ENCODE measurements at regions not wholly inside any gene's neighbourhood (a gene's known extent, or its start where the extent isn't known, plus 50 kb on each side); places are given as distances from the start of the nearest gene placed in this dataset.
"Not testable (repeated sequence)": the region's sequence is repeated elsewhere in the genome, so short reads cannot be mapped to it uniquely, and the experiment has no call there.

GRCh38 chr4:13994016-13994415 is 366.5 kb upstream of the BOD1L1 start:
- no peak for DNase-seq (ENCODE audit: low read depth)
- H3K4me3 ChIP-seq (ENCODE audit: low read depth, low read length), result no peak overlapping the region
- TF ChIP-seq, protein P1, sequence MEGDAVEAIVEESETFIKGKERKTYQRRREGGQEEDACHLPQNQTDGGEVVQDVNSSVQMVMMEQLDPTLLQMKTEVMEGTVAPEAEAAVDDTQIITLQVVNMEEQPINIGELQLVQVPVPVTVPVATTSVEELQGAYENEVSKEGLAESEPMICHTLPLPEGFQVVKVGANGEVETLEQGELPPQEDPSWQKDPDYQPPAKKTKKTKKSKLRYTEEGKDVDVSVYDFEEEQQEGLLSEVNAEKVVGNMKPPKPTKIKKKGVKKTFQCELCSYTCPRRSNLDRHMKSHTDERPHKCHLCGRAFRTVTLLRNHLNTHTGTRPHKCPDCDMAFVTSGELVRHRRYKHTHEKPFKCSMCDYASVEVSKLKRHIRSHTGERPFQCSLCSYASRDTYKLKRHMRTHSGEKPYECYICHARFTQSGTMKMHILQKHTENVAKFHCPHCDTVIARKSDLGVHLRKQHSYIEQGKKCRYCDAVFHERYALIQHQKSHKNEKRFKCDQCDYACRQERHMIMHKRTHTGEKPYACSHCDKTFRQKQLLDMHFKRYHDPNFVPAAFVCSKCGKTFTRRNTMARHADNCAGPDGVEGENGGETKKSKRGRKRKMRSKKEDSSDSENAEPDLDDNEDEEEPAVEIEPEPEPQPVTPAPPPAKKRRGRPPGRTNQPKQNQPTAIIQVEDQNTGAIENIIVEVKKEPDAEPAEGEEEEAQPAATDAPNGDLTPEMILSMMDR (IDR thresholded peaks at IDR 0.05; ENCODE audit: low read depth, low read length, missing control alignments), result no peak

DNA sequence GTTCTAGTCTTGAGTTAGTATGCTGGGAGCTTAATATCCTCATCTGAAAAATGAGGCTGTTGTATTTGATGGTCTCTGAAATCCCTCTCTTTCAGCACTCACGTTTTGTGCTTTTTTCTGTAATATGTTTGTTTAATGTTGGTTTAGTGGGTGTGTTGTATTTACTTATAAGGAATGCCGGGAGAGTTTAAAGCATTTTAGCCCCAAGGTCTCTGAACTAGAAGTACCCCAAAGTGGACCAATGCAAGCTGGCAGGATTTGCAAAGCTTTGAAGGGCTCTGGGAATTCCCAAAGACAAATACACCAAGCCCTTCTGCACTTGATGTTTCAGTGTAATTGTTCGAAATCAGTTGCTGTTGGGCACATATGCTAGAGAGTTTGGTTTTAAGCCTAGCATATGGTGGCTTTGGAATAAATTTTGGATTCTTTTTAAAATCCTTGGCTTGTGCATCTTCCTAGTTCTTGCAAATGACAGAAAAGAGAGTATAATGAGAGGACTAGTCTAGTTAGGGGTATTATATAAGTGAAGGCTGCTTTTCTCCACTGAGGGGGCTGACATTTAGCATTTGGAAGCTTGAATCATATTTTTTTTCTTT is 371.4 kb upstream of the BOD1L1 start:
- no peak overlapping the region for H3K4me3 ChIP-seq (ENCODE audit: low read depth, low read length)
- no peak for DNase-seq (ENCODE audit: low read depth)
- TF ChIP-seq, protein P1 (IDR thresholded peaks at IDR 0.05; ENCODE audit: low read depth, low read length, missing control alignments), result no peak

- DNase-seq (ENCODE audit: low read depth), result no peak
- TF ChIP-seq, protein P1 (IDR thresholded peaks at IDR 0.05; ENCODE audit: low read depth, low read length, missing control alignments), result no peak
Measured at GRCh38 chr4:14000091-14000814, 372.7 kb upstream of the BOD1L1 start.

GRCh38 chr4:14002331-14002730 is 374.8 kb upstream of the BOD1L1 start:
- DNase-seq (ENCODE audit: low read depth); H3K4me3 ChIP-seq (ENCODE audit: low read depth, low read length): not testable (repeated sequence)

More at GRCh38 chr4:14000091-14000814, 372.7 kb upstream of the BOD1L1 start:
- H3K4me3 ChIP-seq (ENCODE audit: low read depth, low read length), result no peak overlapping the region

GRCh38 chr4:14008494-14008893 is 381.0 kb upstream of the BOD1L1 start:
- TF ChIP-seq, protein P1 (IDR thresholded peaks at IDR 0.05; ENCODE audit: low read depth, low read length, missing control alignments), result no peak
- DNase-seq (ENCODE audit: low read depth), result no peak

DNA sequence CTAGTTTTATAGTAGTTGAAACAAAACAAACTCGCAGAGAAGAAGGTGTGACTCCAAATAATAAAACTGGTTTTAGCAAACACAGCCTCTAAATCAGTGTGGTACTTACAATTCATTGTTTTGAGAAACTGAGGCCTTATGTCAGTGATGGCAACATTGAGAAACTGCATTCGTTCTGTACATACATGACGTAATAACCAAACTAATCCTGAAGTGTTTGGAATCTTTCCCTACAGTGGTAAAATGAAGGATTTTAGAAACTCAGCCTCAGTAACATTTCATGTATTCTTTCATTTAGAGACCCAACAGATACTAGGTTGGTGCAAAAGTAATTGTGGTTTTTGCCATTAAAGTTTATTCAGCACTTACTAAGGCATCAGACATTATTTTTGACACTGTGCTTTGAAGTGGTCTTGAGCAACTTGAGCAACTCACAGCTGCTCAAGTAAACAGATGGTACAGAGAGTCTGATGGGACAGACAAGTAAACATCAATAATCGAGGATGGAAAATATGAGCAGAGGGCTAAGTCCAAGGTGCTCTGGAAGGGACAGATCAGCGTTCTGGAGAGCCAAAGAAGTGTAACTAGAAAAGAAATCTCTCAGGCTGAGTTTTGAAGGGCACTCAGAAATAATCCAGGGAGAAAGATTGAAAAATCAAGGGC is 390.8 kb upstream of the BOD1L1 start:
- no peak for DNase-seq (ENCODE audit: low read depth)
- H3K4me3 ChIP-seq (ENCODE audit: low read depth, low read length), result no peak overlapping the region
- TF ChIP-seq, protein P1 (IDR thresholded peaks at IDR 0.05; ENCODE audit: low read depth, low read length, missing control alignments), result no peak

More at GRCh38 chr4:14008494-14008893, 381.0 kb upstream of the BOD1L1 start:
- H3K4me3 ChIP-seq (ENCODE audit: low read depth, low read length), result no peak overlapping the region

DNA sequence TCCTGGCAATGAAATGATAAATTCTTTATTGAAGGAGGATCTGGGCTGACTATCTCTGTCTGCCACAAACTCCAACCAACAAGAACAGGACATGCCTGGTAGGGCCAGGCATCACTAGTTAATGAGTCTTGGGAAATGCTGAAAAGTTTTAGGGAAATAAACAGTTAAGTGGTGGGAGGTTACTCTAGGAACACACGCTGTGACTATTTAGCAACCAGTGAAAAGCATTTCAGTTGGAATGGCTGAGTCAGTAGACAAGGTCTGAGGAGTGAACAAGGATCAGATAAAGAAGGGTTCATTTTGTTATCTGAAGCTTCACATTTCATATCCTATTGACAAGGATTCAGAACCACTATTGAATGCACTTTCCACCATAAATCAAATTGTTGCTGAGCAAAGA is 394.9 kb upstream of the BOD1L1 start:
- DNase-seq (ENCODE audit: low read depth), result no peak

More for the DNA sequence above, 394.9 kb upstream of the BOD1L1 start:
- TF ChIP-seq, protein P1 (IDR thresholded peaks at IDR 0.05; ENCODE audit: low read depth, low read length, missing control alignments), result no peak
- no peak overlapping the region for H3K4me3 ChIP-seq (ENCODE audit: low read depth, low read length)

Measured in GM12864 (cell line).